Stimulated activated CD8-positive, alpha-beta memory T cell treated with anti-CD3 and anti-CD28 coated beads, Interleukin-7, amount 100 ng/mL, for 1 hour (primary cell): ENCODE measurements at regions not wholly inside any gene's neighbourhood (a gene's known extent, or its start where the extent isn't known, plus 50 kb on each side); places are given as distances from the start of the nearest gene placed in this dataset.

Experiments
- DNase-seq, 2 donors: peaks; one replicate each; pipeline ENCODE4 v3.0.0-alpha.2; 2020; ENCODE audit warnings: low read depth in 2 of 2

DNA sequence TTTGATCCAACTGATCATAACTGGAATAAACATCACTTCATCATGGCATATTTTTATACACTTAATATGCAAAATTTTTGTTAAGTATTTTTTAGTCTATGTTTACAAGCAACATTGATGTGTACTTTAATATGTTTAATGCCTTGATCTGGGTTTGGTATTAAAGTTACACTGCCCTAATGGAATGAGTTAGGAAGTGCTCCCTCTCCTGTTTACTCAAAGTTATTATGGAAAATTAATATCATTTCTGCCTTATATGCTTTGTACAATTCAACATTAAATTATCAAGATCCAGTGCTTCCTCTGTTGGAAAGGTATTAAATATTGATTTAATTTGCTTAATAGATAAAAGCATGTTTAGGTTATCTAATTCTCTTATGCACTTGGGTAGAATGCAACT lies 927.3 kb upstream of the RAG2 start:
- no peak for DNase-seq

DNA sequence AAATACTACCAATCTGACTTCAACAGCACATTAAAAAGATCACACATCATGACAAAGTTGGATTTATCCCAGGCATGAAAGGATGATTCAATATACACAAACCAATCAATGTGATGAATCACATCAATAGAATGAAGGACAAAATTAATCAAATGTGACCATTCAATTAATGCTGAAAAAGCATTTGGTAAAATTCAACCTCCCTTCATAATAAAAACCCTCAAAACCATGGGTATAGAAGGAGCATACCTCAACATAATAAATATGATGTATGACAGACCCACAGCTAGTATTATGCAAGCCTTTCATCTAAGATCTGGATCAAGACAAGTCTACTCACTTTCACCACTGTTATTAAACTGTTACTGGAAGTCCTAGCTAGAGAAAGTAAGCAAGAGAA lies 921.7 kb upstream of the RAG2 start:
- DNase-seq = no peak

DNA sequence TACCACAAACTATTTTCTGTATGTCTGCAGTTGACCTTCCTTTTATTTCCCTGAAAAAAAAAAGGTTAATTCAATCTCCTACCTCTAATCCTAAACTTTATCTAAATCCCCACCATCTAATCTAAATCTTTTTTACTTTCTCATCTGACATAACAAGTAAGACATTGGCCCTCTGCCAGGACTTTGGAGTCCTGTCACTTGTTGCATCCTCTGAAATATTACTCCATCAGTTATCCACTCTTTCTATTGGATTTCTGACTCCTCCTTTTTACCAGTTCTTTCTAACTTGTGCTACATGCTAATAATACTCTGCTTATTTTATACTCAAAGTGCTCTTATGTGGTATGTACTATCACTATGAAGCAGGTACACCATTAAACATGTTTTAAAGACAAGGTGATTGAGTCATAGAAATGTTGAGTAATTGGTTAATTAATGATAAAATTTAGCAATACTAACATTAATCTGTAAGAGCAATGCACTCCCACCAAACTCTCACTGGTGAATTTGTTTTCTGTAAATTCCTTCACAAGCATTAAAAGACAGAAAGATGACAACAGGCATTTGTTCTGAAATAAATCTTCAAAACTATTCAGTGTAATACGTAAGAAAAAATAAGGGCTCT lies 914.2 kb upstream of the RAG2 start:
- DNase-seq = no peak

DNA sequence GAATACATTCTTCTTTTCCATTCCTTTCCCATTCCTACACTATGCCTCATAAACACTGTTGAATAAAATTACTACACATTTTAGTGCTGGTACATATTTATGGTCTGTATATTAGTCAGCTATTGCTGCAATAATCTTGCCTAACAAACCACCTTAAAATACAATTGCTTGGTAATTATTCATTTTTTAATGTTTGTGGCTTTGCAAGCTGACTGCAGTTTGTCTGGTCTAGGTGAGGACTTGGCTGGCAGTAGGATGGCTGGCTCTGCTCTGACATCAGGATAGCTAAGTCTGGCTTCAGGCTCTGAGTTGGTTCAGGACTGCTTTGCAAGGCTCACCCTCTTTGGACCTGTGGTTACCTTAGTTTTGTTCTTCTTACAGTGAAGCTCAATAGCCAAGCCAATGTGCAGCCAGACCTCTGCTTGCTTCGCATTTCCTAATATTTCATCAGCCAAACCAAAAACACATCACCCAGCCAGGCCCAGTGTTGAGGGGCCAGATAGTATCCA lies 913.4 kb upstream of the RAG2 start:
- no peak for DNase-seq

DNA sequence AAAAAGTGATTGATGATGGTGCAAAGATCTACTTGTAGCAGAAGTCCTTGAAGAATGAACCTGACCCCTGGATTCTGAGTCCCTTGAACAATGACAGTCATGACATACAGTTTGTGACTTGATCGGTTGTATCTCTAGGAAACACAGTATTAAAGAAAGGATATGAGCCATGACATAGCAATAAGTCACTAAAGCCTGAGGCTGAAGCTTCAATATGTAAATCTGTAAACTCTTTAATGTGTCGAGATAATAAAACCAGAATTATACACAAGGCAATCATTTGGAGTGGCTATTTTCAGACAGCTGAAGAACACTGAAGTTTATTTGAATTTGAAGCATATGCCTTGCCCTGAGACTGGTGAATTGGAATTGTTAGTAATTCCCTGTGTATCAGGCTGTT lies 911.5 kb upstream of the RAG2 start:
- no peak for DNase-seq

DNA sequence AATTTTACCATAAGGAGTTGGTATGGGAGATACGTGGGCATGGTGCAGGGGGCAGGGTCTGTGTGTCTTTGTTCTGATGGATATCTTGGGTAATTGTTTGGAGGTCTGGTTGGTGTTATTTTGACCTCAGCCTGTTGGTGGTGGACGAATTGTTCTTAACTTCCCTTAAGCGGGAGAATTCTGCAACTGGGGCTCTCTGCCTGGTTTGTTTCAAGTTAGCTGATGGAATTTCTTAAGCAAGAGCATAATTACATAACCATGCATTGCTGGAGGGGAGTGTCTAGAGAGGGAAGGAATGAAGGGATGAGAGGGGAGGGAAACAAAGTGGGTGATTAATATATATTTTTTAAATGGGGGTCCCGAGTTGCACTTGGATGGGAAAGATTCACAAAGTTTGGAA lies 908.5 kb upstream of the RAG2 start:
- no peak for DNase-seq

DNA sequence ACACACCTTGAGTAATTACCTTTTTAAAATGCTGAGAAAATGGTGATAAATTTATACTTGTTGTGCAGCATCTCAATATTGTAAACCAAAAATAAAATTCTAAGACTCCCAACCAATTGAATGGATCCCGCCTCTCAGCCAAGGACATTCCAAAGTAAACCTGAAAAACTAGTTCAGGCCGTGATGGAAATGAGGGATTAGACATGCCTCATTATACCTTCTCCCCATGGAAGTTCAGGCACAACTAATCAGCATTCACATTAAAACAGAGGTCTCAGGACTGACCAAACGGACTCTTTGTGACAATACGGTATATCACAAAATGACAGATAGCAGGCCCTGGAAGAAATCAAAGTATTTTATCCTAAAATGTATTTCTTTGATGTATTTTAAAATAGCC lies 907.4 kb upstream of the RAG2 start:
- DNase-seq = no peak

DNA sequence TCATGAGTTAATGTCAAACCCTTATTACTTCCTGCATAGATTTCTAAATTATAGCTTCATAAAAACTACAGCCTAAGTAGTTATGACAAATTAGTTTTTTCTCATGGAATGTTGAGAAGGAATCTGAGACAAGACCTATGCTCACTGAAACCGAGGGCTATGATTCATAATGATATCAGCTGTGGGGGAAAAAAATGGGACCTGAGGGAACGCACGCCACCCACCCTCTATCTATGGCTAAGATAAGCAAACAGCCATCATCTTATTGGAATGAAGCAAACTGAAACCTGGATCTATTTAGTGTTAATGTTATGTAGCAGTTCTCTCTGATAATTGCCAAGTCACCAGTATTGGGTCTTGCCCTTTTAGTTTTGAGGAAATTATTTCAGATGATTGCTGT lies 906.9 kb upstream of the RAG2 start:
- DNase-seq = no peak

DNA sequence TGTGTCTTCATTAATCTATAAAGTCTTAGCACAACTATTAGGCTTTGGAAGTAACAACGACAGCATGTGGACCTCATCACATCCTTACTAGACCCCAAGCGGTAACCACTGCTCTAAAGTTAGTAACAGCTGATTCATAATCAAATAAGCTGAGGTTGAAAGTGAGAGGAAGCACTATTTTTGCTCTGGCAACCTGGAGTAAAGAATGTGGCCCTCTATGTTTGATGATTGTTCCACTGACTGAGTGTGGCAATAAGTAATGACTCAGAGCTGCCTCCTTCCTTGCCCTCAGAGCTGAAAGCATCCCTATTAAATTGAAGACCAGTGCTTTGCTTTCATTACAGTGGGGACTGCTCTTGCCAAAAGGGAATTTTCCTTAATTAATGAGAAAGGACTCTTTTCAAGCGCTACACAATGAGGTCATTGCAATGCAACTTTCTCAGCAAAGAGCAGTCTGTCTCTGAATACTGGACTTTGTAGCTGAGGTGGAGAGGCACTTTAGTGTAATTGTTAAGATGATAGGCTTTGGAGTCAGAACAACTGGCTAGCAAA lies 906.1 kb upstream of the RAG2 start:
- DNase-seq = no peak

DNA sequence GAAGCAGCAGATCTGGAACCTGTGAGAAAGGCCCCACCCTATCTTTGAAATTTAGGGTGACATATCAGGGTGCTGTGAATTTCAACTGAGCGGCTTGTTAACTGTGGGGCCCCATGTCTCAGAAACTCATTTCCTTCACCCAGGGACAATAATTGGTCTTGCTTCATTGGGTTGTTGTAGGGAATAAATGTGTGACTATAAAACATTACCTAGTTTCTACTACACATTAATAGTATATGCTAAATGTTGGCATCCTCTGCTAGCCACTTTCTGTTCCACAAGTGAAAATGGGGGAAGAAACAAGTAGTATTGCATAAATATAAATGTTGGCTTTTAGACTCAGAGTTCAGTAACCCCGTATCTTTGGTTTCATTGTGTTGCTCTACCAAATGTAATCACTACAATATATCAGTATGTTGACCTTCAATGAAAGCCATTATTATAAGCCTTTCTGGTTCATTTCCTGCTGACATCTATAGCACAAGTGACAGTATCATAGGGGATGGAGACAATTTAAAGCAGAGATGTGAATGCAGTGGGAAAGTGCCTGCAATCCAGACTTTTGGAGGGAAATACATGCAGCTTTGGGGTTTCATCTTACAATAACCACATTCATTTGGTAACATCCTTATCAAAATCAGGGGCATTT lies 905.5 kb upstream of the RAG2 start:
- no peak for DNase-seq

DNA sequence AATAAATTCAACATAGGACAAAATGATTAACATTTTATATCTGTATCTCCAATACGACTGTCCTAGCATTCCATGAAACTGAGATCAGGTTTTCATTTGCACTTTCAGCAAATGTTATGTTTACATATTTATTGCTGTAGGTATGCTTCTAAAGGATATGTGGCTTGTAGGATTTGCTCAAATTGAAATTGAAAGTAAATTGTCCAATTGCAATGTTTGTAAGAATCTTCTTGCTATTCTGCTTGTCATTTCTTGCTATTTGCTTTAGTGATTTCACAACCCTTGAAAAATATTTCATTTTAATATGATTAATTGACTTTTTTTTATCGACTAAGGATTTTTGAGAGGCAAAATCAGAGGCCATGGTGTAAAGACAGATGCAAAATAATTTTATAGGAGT lies 904.2 kb upstream of the RAG2 start:
- no peak for DNase-seq

DNA sequence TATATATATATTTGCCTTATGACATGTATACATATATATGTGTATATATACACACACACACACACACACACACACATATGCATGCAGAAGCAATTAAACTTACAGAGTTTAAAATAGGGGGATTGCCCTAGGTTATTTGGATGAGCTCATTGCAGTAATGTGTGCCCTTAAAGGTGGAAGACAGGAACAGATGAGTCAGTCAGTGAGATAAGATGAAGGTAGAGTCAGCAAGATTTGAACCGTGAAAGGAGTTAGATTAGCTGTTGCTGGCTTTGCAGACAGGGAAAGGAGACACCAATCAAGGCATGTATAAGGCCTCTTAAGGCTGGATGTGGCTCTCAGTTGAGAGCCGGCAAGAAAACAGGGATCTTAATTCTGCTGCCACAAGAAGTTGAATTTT lies 902.4 kb upstream of the RAG2 start:
- DNase-seq = no peak

DNA sequence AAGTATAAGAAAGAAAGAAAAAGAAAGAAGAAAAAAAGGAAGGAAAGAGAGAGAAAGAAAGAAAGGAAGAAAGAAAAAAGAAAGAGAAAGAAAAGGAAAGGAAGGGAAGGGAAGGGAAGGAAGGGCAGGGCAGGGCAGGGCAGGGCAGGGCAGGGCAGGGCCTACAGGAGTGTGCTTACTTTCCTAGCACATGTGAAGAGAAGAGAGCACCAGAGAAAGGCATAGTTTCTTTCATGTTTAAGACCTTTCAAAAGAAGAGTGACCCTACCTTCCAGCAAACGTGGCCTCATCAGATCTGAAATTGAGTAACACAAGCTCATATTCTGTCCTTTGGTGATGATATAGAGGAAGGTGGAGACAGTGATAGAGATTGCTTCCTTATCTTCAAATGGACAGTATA lies 899.3 kb upstream of the RAG2 start:
- DNase-seq = no peak

DNA sequence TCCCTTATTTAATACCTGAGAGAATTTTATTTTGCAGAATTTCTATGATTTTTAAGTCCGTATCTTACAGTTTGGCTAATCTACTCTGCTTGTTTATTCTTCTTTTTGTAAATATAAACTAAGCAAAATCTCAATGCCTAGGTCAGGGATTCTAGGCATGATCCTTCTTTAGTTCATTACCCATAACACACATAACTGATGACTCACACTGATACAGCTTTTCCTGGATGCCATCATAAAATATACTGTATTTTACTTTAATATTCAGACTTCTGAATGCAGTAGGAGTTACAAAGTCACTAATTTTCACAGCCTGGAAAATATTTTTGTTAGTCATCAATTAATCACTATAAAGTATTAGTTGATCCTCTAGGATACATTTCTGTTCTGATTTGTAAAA lies 898.2 kb upstream of the RAG2 start:
- DNase-seq = no peak

DNA sequence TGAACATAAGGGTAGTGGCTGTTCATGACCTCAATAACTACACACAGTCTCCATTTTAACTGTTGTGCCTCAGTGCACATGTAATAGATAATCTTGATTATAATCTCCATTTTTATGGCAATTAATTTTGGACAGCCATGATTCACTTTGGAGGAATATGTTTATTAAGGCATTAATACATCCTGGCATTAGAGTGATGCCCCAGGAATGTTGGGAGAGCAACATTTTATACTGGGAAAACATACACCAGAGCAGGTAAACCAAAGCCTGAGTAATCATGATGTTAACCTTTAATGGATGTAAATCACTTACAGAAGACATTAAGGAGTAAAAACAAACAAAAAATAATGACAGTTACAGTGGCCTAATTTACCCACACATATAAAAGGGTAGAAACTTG lies 886.3 kb upstream of the RAG2 start:
- DNase-seq = no peak

DNA sequence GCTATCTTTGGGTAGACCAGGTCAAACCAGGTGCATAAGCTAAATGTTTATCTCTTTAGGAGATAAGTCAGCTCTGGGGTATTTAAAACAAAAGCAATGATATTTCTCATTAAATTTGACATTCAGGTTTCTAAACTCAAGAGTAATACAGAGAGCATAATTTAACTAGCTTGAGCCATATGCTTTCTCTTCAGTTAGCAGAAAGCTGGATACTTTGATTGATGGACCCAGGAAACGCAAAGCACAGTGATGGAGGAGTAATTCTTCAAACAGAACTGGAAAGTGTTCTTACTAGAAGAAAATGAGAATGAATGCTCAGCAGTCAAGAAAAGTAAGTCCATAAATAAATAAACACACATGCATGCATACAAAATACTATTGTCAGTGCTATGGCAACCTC lies 885.7 kb upstream of the RAG2 start:
- no peak for DNase-seq

DNA sequence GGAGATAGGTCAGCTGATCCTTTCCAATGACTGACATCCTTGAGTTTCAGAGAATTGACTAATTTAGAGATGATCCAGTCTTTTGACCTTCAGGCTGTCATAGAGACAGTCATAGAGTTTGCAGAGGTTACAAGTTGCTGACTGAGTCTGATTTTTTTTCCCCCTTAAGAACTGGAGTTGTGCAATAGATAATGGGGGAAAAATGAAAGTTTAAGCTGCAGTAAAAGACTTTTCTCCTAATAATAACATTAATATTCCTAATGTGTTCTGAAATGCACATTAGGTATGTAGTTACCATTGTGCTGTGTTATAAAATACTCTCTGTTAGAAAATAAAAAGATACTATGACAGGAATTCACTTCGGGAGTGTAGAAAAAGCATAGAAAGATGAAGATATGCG lies 876.9 kb upstream of the RAG2 start:
- no peak for DNase-seq

DNA sequence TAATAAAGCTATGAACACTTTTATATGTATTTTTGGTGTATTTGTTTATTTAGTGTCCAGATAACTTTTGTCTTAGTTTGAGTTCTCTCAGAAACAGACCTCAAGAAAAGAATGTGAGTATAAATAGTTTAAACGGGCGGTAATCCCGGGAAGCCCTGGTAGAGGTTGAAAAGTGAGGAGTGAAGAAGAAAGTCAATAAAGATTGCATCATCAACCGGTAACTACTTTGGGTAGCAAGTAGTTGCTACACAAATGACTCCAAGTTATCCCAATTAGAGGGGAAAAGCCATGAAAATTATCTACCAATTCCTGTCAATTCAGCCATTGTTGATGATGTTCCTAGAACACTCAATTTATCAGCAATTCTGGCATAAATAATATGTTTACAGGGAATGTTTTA lies 870.3 kb upstream of the RAG2 start:
- no peak for DNase-seq

DNA sequence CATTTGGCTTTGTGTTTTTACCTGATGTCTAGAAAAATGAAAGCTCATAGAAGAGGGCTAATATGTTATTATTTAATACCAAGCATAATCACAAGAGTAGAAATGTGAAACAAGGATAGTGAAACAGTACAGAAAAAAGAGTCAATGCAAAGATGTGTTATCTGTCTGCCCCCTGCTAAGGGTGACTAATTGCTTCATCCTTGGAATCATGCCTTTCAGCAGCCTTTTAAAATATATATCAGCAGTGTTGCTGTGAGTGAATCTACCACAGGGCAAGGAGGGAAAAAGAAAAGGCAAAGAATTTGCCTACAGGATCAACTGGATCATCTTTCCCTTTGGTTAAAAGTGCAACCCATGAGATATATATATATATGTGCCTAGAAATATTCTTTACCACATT lies 867.2 kb upstream of the RAG2 start:
- no peak for DNase-seq

DNA sequence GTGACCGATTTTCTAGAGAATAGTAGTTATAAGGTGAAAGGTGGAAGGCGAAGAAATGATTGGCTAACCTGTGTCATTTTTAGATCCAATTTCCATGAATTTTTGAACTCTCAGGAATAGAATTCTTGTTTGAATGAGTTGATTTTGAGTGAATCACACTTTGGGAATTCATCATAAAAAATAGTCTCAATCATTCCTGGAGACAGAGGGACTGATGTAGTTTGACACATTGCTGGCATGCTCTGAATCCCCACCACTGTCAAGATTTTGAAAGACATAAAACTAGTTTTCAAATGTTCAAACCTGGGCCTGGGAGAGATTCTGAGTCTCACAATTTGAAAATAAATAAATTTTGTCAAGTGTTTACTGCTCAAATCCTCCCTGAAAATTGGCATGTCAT lies 861.4 kb upstream of the RAG2 start:
- no peak for DNase-seq

DNA sequence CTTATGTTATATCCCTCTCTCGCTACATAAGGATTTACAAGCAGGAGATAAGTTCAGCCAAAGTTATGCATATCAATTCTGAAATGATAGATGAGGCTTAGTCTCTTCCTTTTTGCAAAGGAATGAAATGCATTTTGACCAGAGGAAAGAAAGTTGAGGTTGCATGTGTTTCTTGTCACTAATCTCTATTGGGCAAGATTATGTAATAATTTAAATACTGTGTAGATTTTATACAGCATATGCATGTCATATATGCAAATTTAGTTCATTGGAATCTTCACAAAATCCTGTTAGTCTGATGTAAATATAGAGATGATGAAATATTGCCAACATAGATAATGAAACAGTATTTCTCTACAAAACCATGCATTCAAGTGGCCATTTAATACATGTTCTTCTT lies 858.7 kb upstream of the RAG2 start:
- DNase-seq = no peak

DNA sequence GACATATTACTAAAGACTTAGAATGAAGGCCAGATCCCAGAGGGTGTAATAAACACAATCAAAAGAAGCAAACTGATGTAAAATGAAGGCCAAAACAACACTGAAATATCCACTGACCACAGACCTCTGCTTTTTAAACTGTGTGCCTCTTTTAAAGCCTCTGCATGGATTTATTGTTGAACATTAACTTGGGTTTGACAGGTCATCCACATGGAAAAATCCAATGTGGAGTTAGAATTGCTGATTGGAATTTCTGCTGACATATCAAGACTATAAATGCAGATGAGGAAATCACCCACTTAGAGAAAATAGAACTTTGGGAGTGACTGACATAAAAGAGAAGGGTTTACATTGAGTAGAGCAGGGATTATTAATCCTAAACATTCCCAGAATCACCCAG lies 853.9 kb upstream of the RAG2 start:
- no peak for DNase-seq

DNA sequence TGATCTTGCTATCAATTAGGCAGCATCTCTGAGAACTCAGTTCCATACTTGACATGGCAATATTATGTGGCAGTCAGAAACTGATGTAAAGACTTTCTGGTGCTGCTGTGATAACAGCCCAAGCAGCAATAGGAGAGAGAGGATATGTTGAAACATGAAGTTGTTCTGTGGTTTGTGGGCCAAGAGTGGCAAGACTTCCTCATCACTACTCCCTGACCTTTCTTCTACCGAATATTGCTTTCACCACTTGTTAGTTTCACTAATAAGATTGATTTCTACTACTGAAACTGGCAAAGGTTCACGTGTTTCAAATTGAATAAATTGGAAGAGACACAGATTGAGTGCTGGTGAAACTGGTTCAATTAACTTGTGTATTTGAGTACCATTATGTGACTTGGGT lies 852.6 kb upstream of the RAG2 start:
- no peak for DNase-seq

DNA sequence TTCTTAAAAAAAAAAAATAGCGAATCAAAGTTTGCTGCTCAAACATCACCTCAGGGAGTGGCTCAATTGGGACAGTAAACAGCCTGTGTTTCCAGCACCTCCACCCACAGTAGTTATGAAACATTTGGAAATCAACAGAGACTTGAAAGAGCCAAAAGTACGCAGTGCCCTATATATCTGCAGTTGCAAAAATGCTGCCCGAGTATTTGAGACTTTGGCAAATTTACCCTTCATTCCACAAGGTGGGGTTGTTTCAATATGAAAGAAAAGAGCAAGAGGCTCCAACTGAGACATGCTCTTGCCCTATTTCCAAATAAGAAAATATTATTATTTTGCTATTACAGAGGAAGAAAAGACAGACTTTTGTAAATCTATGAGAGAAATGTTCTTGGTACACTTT lies 851.1 kb upstream of the RAG2 start:
- DNase-seq = no peak
